H1 (cell line): ENCODE measurements at regions not wholly inside any gene's neighbourhood (a gene's known extent, or its start where the extent isn't known, plus 50 kb on each side); places are given as distances from the start of the nearest gene placed in this dataset.

ENCODE experiments used
- CTCF ChIA-PET: fragments of 300-600 bp; sonication (Branson Sonifier 250); formaldehyde crosslinking; loops from one replicate; lab custom pipeline; 2021; ENCODE audit not compliant: partially characterized antibody; lab: Charles Lee
- POLR2A ChIA-PET: fragments of 300-600 bp; sonication (Branson Sonifier 250); formaldehyde crosslinking; loops from one replicate; lab custom pipeline; 2021; ENCODE audit warnings: inconsistent platforms; ENCODE audit not compliant: partially characterized antibody; lab: Charles Lee
- DNase-seq, 2 experiments: peaks; one replicate each; pipeline versions ENCODE4 v3.0.0 to v3.0.0-alpha.2; 2010 to 2022; ENCODE audit warnings: low spot score in 2 of 2, low read depth in 1 of 2, mixed read lengths in 1 of 2
- FAIRE-seq: peaks from 2 replicates; lab custom pipeline; 2011; peaks lifted over from hg19 to GRCh38; lab: Jason Lieb, UNC
- H2AFZ ChIP-seq: 2 replicates; pipeline ENCODE4 v1.8.1; 2012; ENCODE audit warnings: low read length, inconsistent platforms
- H2AK5ac ChIP-seq: 2 replicates; pipeline ENCODE4 v1.6.1; 2013; ENCODE audit warnings: low read depth, low read length
- H2BK120ac ChIP-seq: replicated peaks from 2 replicates; pipeline ENCODE3; 2013; ENCODE audit warnings: low read depth, low read length, inconsistent platforms
- H2BK12ac ChIP-seq: 2 replicates; pipeline ENCODE4 v1.6.1; 2013; ENCODE audit warnings: low read depth, low read length
- H2BK15ac ChIP-seq: 2 replicates; pipeline ENCODE4 v1.6.1; 2013; ENCODE audit warnings: low read length
- H2BK20ac ChIP-seq: 2 replicates; pipeline ENCODE4 v1.6.1; 2013; ENCODE audit warnings: low read length
- H2BK5ac ChIP-seq: 2 replicates; pipeline ENCODE4 v1.6.1; 2013; ENCODE audit warnings: low read depth, low read length
- H3K14ac ChIP-seq: 2 replicates; pipeline ENCODE4 v1.6.1; 2013; ENCODE audit warnings: inconsistent platforms; ENCODE audit not compliant: insufficient read length
- H3K18ac ChIP-seq: 2 replicates; pipeline ENCODE4 v1.6.1; 2013; ENCODE audit warnings: low read length; ENCODE audit errors: extremely low read depth
- H3K23ac ChIP-seq: 2 replicates; pipeline ENCODE4 v1.6.1; 2013; ENCODE audit warnings: inconsistent platforms; ENCODE audit not compliant: insufficient read length
- H3K23me2 ChIP-seq: 2 replicates; pipeline ENCODE4 v1.6.1; 2013; ENCODE audit warnings: low read depth, low read length
- H3K27ac ChIP-seq: 2 replicates; pipeline ENCODE4 v1.6.1; 2011; ENCODE audit warnings: low read depth, low read length, inconsistent platforms
- H3K27me3 ChIP-seq, 4 experiments: replicated peaks in 1 of 4; 1 replicate in 1 of 4; 2 replicates in 3 of 4; pipeline versions ENCODE4 v1.6.1 to v1.8.1; 2011 to 2013; ENCODE audit warnings: low read length in 3 of 4, mild to moderate bottlenecking in 3 of 4, inconsistent platforms in 2 of 4, mixed read lengths in 2 of 4, moderate library complexity in 1 of 4; ENCODE audit not compliant: control insufficient read depth in 3 of 4, insufficient read depth in 3 of 4; ENCODE audit errors: extremely low read depth in 1 of 4
- H3K36me3 ChIP-seq, 4 experiments: 2 replicates each; pipeline versions ENCODE4 v1.6.1 to v1.8.1; 2011 to 2013; ENCODE audit warnings: mild to moderate bottlenecking in 4 of 4, low read length in 3 of 4, moderate library complexity in 2 of 4, control low read depth in 1 of 4, inconsistent platforms in 1 of 4; ENCODE audit not compliant: insufficient read depth in 4 of 4, control insufficient read depth in 2 of 4
- H3K4ac ChIP-seq: replicated peaks from 2 replicates; pipeline ENCODE3; 2013; ENCODE audit warnings: low read length, low read depth, mixed read lengths, inconsistent platforms; ENCODE audit not compliant: insufficient read length
- H3K4me1 ChIP-seq, 4 experiments: replicated peaks in 1 of 4; 1 replicate in 1 of 4; 2 replicates in 3 of 4; pipeline versions ENCODE4 v1.6.1 to v1.8.1; 2011 to 2013; ENCODE audit warnings: low read length in 3 of 4, inconsistent platforms in 2 of 4, mixed read lengths in 1 of 4; ENCODE audit not compliant: insufficient read depth in 4 of 4, control insufficient read depth in 3 of 4
- H3K4me2 ChIP-seq, 2 experiments: 2 replicates each; pipeline versions ENCODE4 v1.6.1 to v1.8.1; 2011 to 2013; ENCODE audit warnings: low read depth in 2 of 2, low read length in 2 of 2, control low read depth in 1 of 2, inconsistent platforms in 1 of 2, mild to moderate bottlenecking in 1 of 2; ENCODE audit not compliant: insufficient read depth in 1 of 2
- H3K4me3 ChIP-seq, 4 experiments: fragments of 200-600, 300-600 bp in 1 of 4; sonication (generic), shearing (Covaris generic), sonication (Bioruptor Twin) in 1 of 4; 2 replicates each; pipeline versions ENCODE4 v1.5.1 to v1.8.1; 2011 to 2016; ENCODE audit warnings: low read length in 4 of 4, low read depth in 3 of 4, control low read depth in 2 of 4, inconsistent platforms in 2 of 4, mild to moderate bottlenecking in 2 of 4, mixed read lengths in 1 of 4, moderate library complexity in 1 of 4; ENCODE audit not compliant: insufficient read depth in 2 of 4; ENCODE audit errors: extremely low read depth in 1 of 4
- H3K56ac ChIP-seq: replicated peaks from 2 replicates; pipeline ENCODE3; 2013; ENCODE audit warnings: low read depth, mild to moderate bottlenecking, mixed read lengths, low read length, inconsistent platforms; ENCODE audit not compliant: insufficient read length
- H3K79me1 ChIP-seq: 2 replicates; pipeline ENCODE4 v1.6.1; 2013; ENCODE audit warnings: low read depth, low read length, control low read depth
- H3K79me2 ChIP-seq, 2 experiments: 2 replicates each; pipeline versions ENCODE4 v1.6.1 to v1.8.1; 2012 to 2013; ENCODE audit warnings: low read length in 2 of 2, mild to moderate bottlenecking in 2 of 2, inconsistent platforms in 1 of 2; ENCODE audit not compliant: insufficient read depth in 2 of 2, control insufficient read depth in 1 of 2
- H3K9ac ChIP-seq, 4 experiments: replicated peaks in 1 of 4; 1 replicate in 1 of 4; 2 replicates in 3 of 4; pipeline versions ENCODE4 v1.6.1 to v1.8.1; 2011 to 2013; ENCODE audit warnings: low read depth in 3 of 4, low read length in 3 of 4, control low read depth in 2 of 4, mild to moderate bottlenecking in 2 of 4, moderate library complexity in 2 of 4, inconsistent platforms in 1 of 4; ENCODE audit errors: extremely low read depth in 1 of 4
- H3K9me3 ChIP-seq, 2 experiments: 2 replicates each; pipeline versions ENCODE4 v1.6.1 to v1.8.1; 2012 to 2013; ENCODE audit warnings: mild to moderate bottlenecking in 2 of 2, moderate library complexity in 2 of 2, control low read depth in 1 of 2, inconsistent platforms in 1 of 2, low read depth in 1 of 2, low read length in 1 of 2, mixed read lengths in 1 of 2; ENCODE audit not compliant: insufficient read depth in 2 of 2
- H4K20me1 ChIP-seq, 2 experiments: replicated peaks in 1 of 2; 2 replicates each; pipeline versions ENCODE3 to v1.8.1; 2011 to 2013; ENCODE audit warnings: inconsistent platforms in 2 of 2, low read length in 2 of 2, mild to moderate bottlenecking in 1 of 2; ENCODE audit not compliant: insufficient read depth in 2 of 2, control insufficient read depth in 1 of 2
- H4K5ac ChIP-seq: 2 replicates; pipeline ENCODE4 v1.6.1; 2013; ENCODE audit warnings: low read length, low read depth, mixed read lengths, inconsistent platforms; ENCODE audit not compliant: insufficient read length
- H4K8ac ChIP-seq: 2 replicates; pipeline ENCODE4 v1.8.0; 2013; ENCODE audit warnings: mild to moderate bottlenecking, moderate library complexity, low read length, inconsistent platforms; ENCODE audit not compliant: insufficient read depth; ENCODE audit errors: extremely low read depth
- H4K91ac ChIP-seq: replicated peaks from 2 replicates; pipeline ENCODE3; 2013; ENCODE audit warnings: low read length, mixed read lengths, inconsistent platforms; ENCODE audit not compliant: insufficient read length
- ATF3 ChIP-seq: IDR thresholded peaks from 2 replicates; pipeline ENCODE4 v1.6.1; 2011; ENCODE audit warnings: low read depth, mild to moderate bottlenecking, low read length; ENCODE audit not compliant: insufficient read depth
- BACH1 ChIP-seq: IDR thresholded peaks from 2 replicates; pipeline ENCODE4 v1.6.1; 2012; ENCODE audit warnings: low read length, improper control_type of control experiment
- EZH2 ChIP-seq: fragments of 200-600 bp; sonication (generic); IDR thresholded peaks from 2 replicates; pipeline ENCODE4 v1.7.1; 2012; ENCODE audit warnings: low read depth, mild to moderate bottlenecking, moderate library complexity, low read length, inconsistent platforms; ENCODE audit not compliant: severe bottlenecking
- FOSL1 ChIP-seq: IDR thresholded peaks from 2 replicates; pipeline ENCODE4 v1.6.1; 2011; ENCODE audit warnings: mild to moderate bottlenecking, low read depth, low read length, moderate library complexity; ENCODE audit not compliant: insufficient read depth
- SAP30 ChIP-seq: fragments of 300-600 bp; sonication (generic); IDR thresholded peaks from 2 replicates; pipeline ENCODE4 v1.7.1; 2012; ENCODE audit warnings: low read length, moderate library complexity, mild to moderate bottlenecking, inconsistent platforms; ENCODE audit not compliant: insufficient read depth, insufficient replicate concordance
- SUZ12 ChIP-seq: fragments of 200-600 bp; sonication (generic); IDR thresholded peaks from 2 replicates; pipeline ENCODE4 v1.6.1; 2012; ENCODE audit warnings: mild to moderate bottlenecking, inconsistent platforms, low read length, moderate library complexity, mixed read lengths
- TAF1 ChIP-seq: IDR thresholded peaks from 2 replicates; pipeline ENCODE4 v1.6.1; 2011; ENCODE audit warnings: mild to moderate bottlenecking, low read depth, low read length
- TBP ChIP-seq: IDR thresholded peaks from 2 replicates; pipeline ENCODE4 v1.6.1; 2011; ENCODE audit warnings: low read depth, low read length, improper control_type of control experiment
- TCF12 ChIP-seq: IDR thresholded peaks from 2 replicates; pipeline ENCODE4 v1.6.1; 2011; ENCODE audit warnings: low read depth, mild to moderate bottlenecking, low read length
- WGBS, 2 experiments: shearing (Covaris generic) in 1 of 2; methylation state at CpG; one replicate each; pipeline versions ENCODE4 v1.1.6 to v1.1.7; 2013 to 2015; ENCODE audit warnings: low lambda C conversion rate in 2 of 2, mixed read lengths in 2 of 2, inconsistent platforms in 1 of 2, low coverage in 1 of 2, missing lambda C conversion rate in 1 of 2; ENCODE audit not compliant: insufficient replicate concordance in 2 of 2, insufficient coverage in 1 of 2, insufficient read length in 1 of 2; ENCODE audit errors: extremely low coverage in 1 of 2, missing lambda C conversion rate in 1 of 2; 5-methylcytosine and 5-hydroxymethylcytosine counted together

GRCh38 chr3:152642658-152643057, 192.3 kb upstream of the P2RY1 start:
- H3K9me3 ChIP-seq = no peaks in the 10 kb centered on the region; a peak in 1 of 4 replicates
- H3K4me1 ChIP-seq = no peaks in the 10 kb centered on the region
- H3K4ac ChIP-seq = no peak overlapping the region
- H3K27ac ChIP-seq = no peak overlapping the region
- DNase-seq = no peak
- no peak overlapping the region for H3K4me3 ChIP-seq
- no peaks in the 10 kb centered on the region for H3K79me2 ChIP-seq
- H3K27me3 ChIP-seq = no peaks in the 10 kb centered on the region
- POLR2A ChIA-PET = no interaction called here
- H3K36me3 ChIP-seq = no peaks in the 10 kb centered on the region
- CTCF ChIA-PET = no interaction called here
- 94% methylated on average over 2 of the region's 2 CpGs; no CpG with 5 or more reads in 1 of the 2 experiments for WGBS, 2 experiments
- H3K14ac ChIP-seq = no peak overlapping the region
- no peaks in the 10 kb centered on the region for H3K79me1 ChIP-seq
- H3K23me2 ChIP-seq = no peaks in the 10 kb centered on the region
- TF ChIP-seq FOSL1 (no peak), TAF1 (no peak), SUZ12 (no peak), TBP (no peak), ATF3 (no peak), BACH1 (no peak), EZH2 (no peak), TCF12 (no peak), SAP30 (no peak)
- no peak overlapping the region for H2BK20ac ChIP-seq
- H3K23ac ChIP-seq = no peak overlapping the region
- no peak overlapping the region for H4K91ac ChIP-seq
- H2AK5ac ChIP-seq = no peak overlapping the region
- H3K56ac ChIP-seq = no peak overlapping the region
- H2BK5ac ChIP-seq = no peak overlapping the region
- no peak overlapping the region for H3K9ac ChIP-seq
- no peak overlapping the region for H2BK15ac ChIP-seq
- no peak for FAIRE-seq
- H3K4me2 ChIP-seq = no peak overlapping the region
- no peak overlapping the region for H2BK12ac ChIP-seq
- H2BK120ac ChIP-seq = no peak overlapping the region
- no peak overlapping the region for H4K8ac ChIP-seq
- H4K5ac ChIP-seq = no peak overlapping the region
- H3K18ac ChIP-seq = no peak overlapping the region
- H2AFZ ChIP-seq = no peak overlapping the region
- H4K20me1 ChIP-seq = no peaks in the 10 kb centered on the region
